ENCODE measurements at regions not wholly inside any gene's neighbourhood (a gene's known extent, or its start where the extent isn't known, plus 50 kb on each side); places are given as distances from the start of the nearest gene placed in this dataset.
"Not testable (repeated sequence)": the region's sequence is repeated elsewhere in the genome, so short reads cannot be mapped to it uniquely, and the experiment has no call there.

GRCh38 chr12:38427442-38427841 is 110.9 kb downstream of the ALG10B start:
- CTCF ChIA-PET = no interaction called here
- intact Hi-C loops (cut with micrococcal nuclease) = no loop called here
- H3K4me1 Mint-ChIP-seq = no peaks in the 10 kb centered on the region

GRCh38 chr12:38431921-38432320 is 115.3 kb downstream of the ALG10B start:
- intact Hi-C loops (cut with micrococcal nuclease) = no loop called here
- DNase-seq (no peak), ATAC-seq (no peak)
- H3K9me3 ChIP-seq (ENCODE audit: control insufficient read depth in 2 of 3, low read length in 3 of 3) = peaks cover 0 to 2% (median 0%) of the 10 kb centered on the region in 3 experiments
- H3K36me3 Mint-ChIP-seq = no peaks in the 10 kb centered on the region
- no peaks in the 10 kb centered on the region for H3K27me3 ChIP-seq (ENCODE audit: control insufficient read depth in 2 of 2, insufficient read depth in 2 of 2, low read length in 2 of 2)
- ChIA-PET CTCF (no interaction called here), POLR2A (no interaction called here)
- no peaks in the 10 kb centered on the region for H3K4me1 ChIP-seq (ENCODE audit: control insufficient read depth in 2 of 2, insufficient read depth in 2 of 2, low read length in 2 of 2)
- no peak overlapping the region for H3K27ac ChIP-seq (ENCODE audit: low read depth, low read length)
- H3K36me3 ChIP-seq (ENCODE audit: control insufficient read depth in 2 of 3, insufficient read depth in 3 of 3, low read length in 3 of 3) = no peaks in the 10 kb centered on the region
- H3K4me1 Mint-ChIP-seq = no peaks in the 10 kb centered on the region
- no peak overlapping the region for H3K4me3 ChIP-seq (ENCODE audit: low read length)
- no peak overlapping the region for H3K27ac Mint-ChIP-seq
- peaks cover 0 to 36% (median 7%) of the 10 kb centered on the region in 11 donors for H3K9me3 Mint-ChIP-seq
- H3K27me3 Mint-ChIP-seq = no peaks in the 10 kb centered on the region
- H3K4me3 Mint-ChIP-seq = no peak overlapping the region

More at GRCh38 chr12:38427442-38427841, 110.9 kb downstream of the ALG10B start:
- no peak overlapping the region for H3K4me3 Mint-ChIP-seq
- H3K9me3 Mint-ChIP-seq = peaks cover 0 to 17% (median 3%) of the 10 kb centered on the region in 11 donors
- POLR2A ChIA-PET = no interaction called here
- no peaks in the 10 kb centered on the region for H3K36me3 Mint-ChIP-seq
- H3K27ac Mint-ChIP-seq = no peak overlapping the region
- ATAC-seq = no peak
- H3K4me1 ChIP-seq (ENCODE audit: control insufficient read depth in 2 of 2, insufficient read depth in 2 of 2, low read length in 2 of 2) = no peaks in the 10 kb centered on the region
- H3K27ac ChIP-seq (ENCODE audit: low read depth, low read length) = no peak overlapping the region
- no peaks in the 10 kb centered on the region for H3K27me3 Mint-ChIP-seq
- H3K36me3 ChIP-seq (ENCODE audit: control insufficient read depth in 2 of 3, insufficient read depth in 3 of 3, low read length in 3 of 3) = no peaks in the 10 kb centered on the region
- no peaks in the 10 kb centered on the region for H3K27me3 ChIP-seq (ENCODE audit: control insufficient read depth in 2 of 2, insufficient read depth in 2 of 2, low read length in 2 of 2)
- no peaks in the 10 kb centered on the region for H3K9me3 ChIP-seq (ENCODE audit: control insufficient read depth in 2 of 3, low read length in 3 of 3)
- no peak for DNase-seq
- H3K4me3 ChIP-seq (ENCODE audit: low read length) = no peak overlapping the region

GRCh38 chr12:38441871-38442281 is 125.3 kb downstream of the ALG10B start:
- ATAC-seq; H3K36me3 ChIP-seq (ENCODE audit: control insufficient read depth in 2 of 3, insufficient read depth in 3 of 3, low read length in 3 of 3); H3K36me3 Mint-ChIP-seq; H3K27me3 ChIP-seq (ENCODE audit: control insufficient read depth in 2 of 2, insufficient read depth in 2 of 2, low read length in 2 of 2); H3K27ac Mint-ChIP-seq; H3K4me3 Mint-ChIP-seq; H3K9me3 ChIP-seq (ENCODE audit: control insufficient read depth in 2 of 3, low read length in 3 of 3); H3K27ac ChIP-seq (ENCODE audit: low read depth, low read length); POLR2A ChIA-PET; H3K4me1 Mint-ChIP-seq; DNase-seq; H3K27me3 Mint-ChIP-seq; CTCF ChIA-PET; H3K4me3 ChIP-seq (ENCODE audit: low read length); intact Hi-C loops (cut with micrococcal nuclease); H3K4me1 ChIP-seq (ENCODE audit: control insufficient read depth in 2 of 2, insufficient read depth in 2 of 2, low read length in 2 of 2): not testable (repeated sequence)
- peaks cover 0 to 31% (median 17%) of the 10 kb centered on the region in 11 donors for H3K9me3 Mint-ChIP-seq

- intact Hi-C loops (cut with micrococcal nuclease) = no loop called here
- CTCF ChIA-PET = no interaction called here
- no peak for ATAC-seq
Observed at GRCh38 chr12:38445040-38445439, 128.5 kb downstream of the ALG10B start.

GRCh38 chr12:38448991-38449390 is 132.4 kb downstream of the ALG10B start:
- intact Hi-C loops (cut with micrococcal nuclease) = no loop called here
- Mint-ChIP-seq H3K4me3 (no peak overlapping the region), H3K36me3 (peaks cover 0 to 3% (median 0%) of the 10 kb centered on the region in 5 donors), H3K27me3 (no peaks in the 10 kb centered on the region), H3K4me1 (no peaks in the 10 kb centered on the region), H3K27ac (no peak overlapping the region), H3K9me3 (peaks cover 0 to 48% (median 7%) of the 10 kb centered on the region in 11 donors)
- ChIA-PET POLR2A (no interaction called here), CTCF (interaction anchor here (0.7 kb wide), 1 partner anchor 53 kb away, joined by 4 read pairs; no protein-coding TSS in a partner anchor)
- Histone ChIP-seq H3K27ac (ENCODE audit: low read depth, low read length) (no peak overlapping the region), H3K4me3 (ENCODE audit: low read length) (no peak overlapping the region), H3K4me1 (ENCODE audit: control insufficient read depth in 2 of 2, insufficient read depth in 2 of 2, low read length in 2 of 2) (no peaks in the 10 kb centered on the region), H3K27me3 (ENCODE audit: control insufficient read depth in 2 of 2, insufficient read depth in 2 of 2, low read length in 2 of 2) (no peaks in the 10 kb centered on the region), H3K36me3 (ENCODE audit: control insufficient read depth in 2 of 3, insufficient read depth in 3 of 3, low read length in 3 of 3) (no peaks in the 10 kb centered on the region), H3K9me3 (ENCODE audit: control insufficient read depth in 2 of 3, low read length in 3 of 3) (no peaks in the 10 kb centered on the region)
- ATAC-seq (no peak), DNase-seq (no peak)

More at GRCh38 chr12:38445040-38445439, 128.5 kb downstream of the ALG10B start:
- Mint-ChIP-seq H3K4me3 (no peak overlapping the region), H3K27me3 (no peaks in the 10 kb centered on the region), H3K4me1 (no peaks in the 10 kb centered on the region), H3K9me3 (peaks cover 0 to 46% (median 7%) of the 10 kb centered on the region in 11 donors), H3K36me3 (no peaks in the 10 kb centered on the region), H3K27ac (no peak overlapping the region)
- no peak for DNase-seq
- H3K4me1 ChIP-seq (ENCODE audit: control insufficient read depth in 2 of 2, insufficient read depth in 2 of 2, low read length in 2 of 2) = no peaks in the 10 kb centered on the region
- no peaks in the 10 kb centered on the region for H3K27me3 ChIP-seq (ENCODE audit: control insufficient read depth in 2 of 2, insufficient read depth in 2 of 2, low read length in 2 of 2)
- no peak overlapping the region for H3K27ac ChIP-seq (ENCODE audit: low read depth, low read length)
- H3K4me3 ChIP-seq (ENCODE audit: low read length) = no peak overlapping the region
- H3K9me3 ChIP-seq (ENCODE audit: control insufficient read depth in 2 of 3, low read length in 3 of 3) = no peaks in the 10 kb centered on the region
- no peaks in the 10 kb centered on the region for H3K36me3 ChIP-seq (ENCODE audit: control insufficient read depth in 2 of 3, insufficient read depth in 3 of 3, low read length in 3 of 3)
- POLR2A ChIA-PET = no interaction called here

DNA sequence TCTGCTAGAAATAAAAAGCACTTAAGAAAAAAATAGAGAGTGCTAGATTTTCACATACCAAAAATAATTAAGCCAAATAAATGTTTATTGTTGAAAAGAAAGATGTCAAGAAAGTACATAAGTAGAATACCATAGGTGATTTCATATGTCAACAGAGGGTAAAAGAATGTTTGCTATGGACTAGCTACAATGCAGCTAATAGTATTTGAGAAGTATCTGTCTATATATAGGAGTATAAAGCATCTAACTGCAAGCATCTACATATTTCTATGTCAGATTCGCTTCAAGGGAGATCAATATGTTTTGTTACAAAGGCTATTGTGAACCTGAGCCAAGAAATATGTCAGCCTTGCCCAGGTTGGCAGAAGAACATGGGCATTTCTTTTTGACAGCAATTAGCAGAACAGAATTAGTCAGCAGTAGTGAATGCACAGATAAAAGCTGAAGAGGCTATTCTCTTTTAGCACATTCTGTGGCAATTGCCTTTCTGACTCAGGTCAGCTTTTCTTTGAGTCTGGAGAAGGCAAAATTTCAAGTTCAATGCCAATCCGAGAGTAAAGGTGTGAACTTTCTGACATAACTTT is 140.1 kb downstream of the ALG10B start:
- DNase-seq = no peak
- no peaks in the 10 kb centered on the region for H3K36me3 ChIP-seq (ENCODE audit: control insufficient read depth in 2 of 3, insufficient read depth in 3 of 3, low read length in 3 of 3)

DNA sequence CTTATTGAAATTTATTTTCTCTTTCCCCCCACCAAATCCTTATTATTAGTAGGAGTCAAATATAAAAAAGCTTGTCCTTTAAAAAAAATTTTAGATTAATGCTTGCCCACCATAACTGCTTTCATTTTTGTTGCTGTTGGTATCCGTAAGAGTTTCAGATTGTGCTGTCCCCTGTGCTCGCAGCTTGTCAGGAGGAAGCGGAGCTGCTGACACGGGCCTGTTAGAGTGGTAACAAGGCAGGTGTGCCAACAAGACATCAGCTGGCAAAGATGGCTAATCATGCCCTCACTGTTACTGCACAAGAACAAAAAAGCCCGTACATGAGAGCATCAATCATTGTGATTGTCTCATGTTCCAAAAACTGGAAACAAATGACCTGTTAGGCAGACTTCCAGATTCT is 148.4 kb downstream of the ALG10B start:
- POLR2A ChIA-PET = no interaction called here
- no peaks in the 10 kb centered on the region for H3K9me3 ChIP-seq (ENCODE audit: control insufficient read depth in 2 of 3, low read length in 3 of 3)
- no peaks in the 10 kb centered on the region for H3K27me3 ChIP-seq (ENCODE audit: control insufficient read depth in 2 of 2, insufficient read depth in 2 of 2, low read length in 2 of 2)
- no peak overlapping the region for H3K27ac Mint-ChIP-seq
- no peaks in the 10 kb centered on the region for H3K36me3 ChIP-seq (ENCODE audit: control insufficient read depth in 2 of 3, insufficient read depth in 3 of 3, low read length in 3 of 3)
- peaks cover 0 to 8% (median 2%) of the 10 kb centered on the region in 11 donors for H3K9me3 Mint-ChIP-seq
- H3K4me1 Mint-ChIP-seq = no peaks in the 10 kb centered on the region
- no peak overlapping the region for H3K4me3 ChIP-seq (ENCODE audit: low read length)
- DNase-seq = no peak
- no peak overlapping the region for H3K4me3 Mint-ChIP-seq
- no peak for ATAC-seq
- no peaks in the 10 kb centered on the region for H3K36me3 Mint-ChIP-seq
- no peak overlapping the region for H3K27ac ChIP-seq (ENCODE audit: low read depth, low read length)
- no peaks in the 10 kb centered on the region for H3K27me3 Mint-ChIP-seq
- intact Hi-C loops (cut with micrococcal nuclease) = no loop called here
- H3K4me1 ChIP-seq (ENCODE audit: control insufficient read depth in 2 of 2, insufficient read depth in 2 of 2, low read length in 2 of 2) = no peaks in the 10 kb centered on the region
- CTCF ChIA-PET = no interaction called here

More for the DNA sequence above, 140.1 kb downstream of the ALG10B start:
- Mint-ChIP-seq H3K9me3 (peaks cover 0 to 28% (median 3%) of the 10 kb centered on the region in 11 donors), H3K36me3 (no peaks in the 10 kb centered on the region), H3K27ac (no peak overlapping the region), H3K4me3 (no peak overlapping the region), H3K4me1 (no peaks in the 10 kb centered on the region), H3K27me3 (no peaks in the 10 kb centered on the region)
- H3K9me3 ChIP-seq (ENCODE audit: control insufficient read depth in 2 of 3, low read length in 3 of 3) = no peaks in the 10 kb centered on the region
- no peaks in the 10 kb centered on the region for H3K4me1 ChIP-seq (ENCODE audit: control insufficient read depth in 2 of 2, insufficient read depth in 2 of 2, low read length in 2 of 2)
- no peak for ATAC-seq
- no peak overlapping the region for H3K4me3 ChIP-seq (ENCODE audit: low read length)
- ChIA-PET POLR2A (no interaction called here), CTCF (no interaction called here)
- H3K27me3 ChIP-seq (ENCODE audit: control insufficient read depth in 2 of 2, insufficient read depth in 2 of 2, low read length in 2 of 2) = no peaks in the 10 kb centered on the region
- intact Hi-C loops (cut with micrococcal nuclease) = no loop called here
- no peak overlapping the region for H3K27ac ChIP-seq (ENCODE audit: low read depth, low read length)
